ENCODE measurements at regions not wholly inside any gene's neighbourhood (a gene's known extent, or its start where the extent isn't known, plus 50 kb on each side); places are given as distances from the start of the nearest gene placed in this dataset.

GRCh38 chr15:95610945-95611344, 719.6 kb upstream of the NR2F2 start (continued):
- TF ChIP-seq E2F4 (CRISPR knock-in tag; IDR thresholded peaks at IDR 0.05; ENCODE audit: borderline replicate concordance, low read depth): no peak
- TF ChIP-seq NFATC4 (CRISPR knock-in tag; IDR thresholded peaks at IDR 0.05): no peak
- TF ChIP-seq ZNF138 (CRISPR knock-in tag; conservative IDR thresholded peaks at IDR 0.05): no peak
- no peak for TF ChIP-seq FOXP1 (CRISPR knock-in tag; IDR thresholded peaks at IDR 0.05; ENCODE audit: borderline replicate concordance)
- TF ChIP-seq, protein P1, sequence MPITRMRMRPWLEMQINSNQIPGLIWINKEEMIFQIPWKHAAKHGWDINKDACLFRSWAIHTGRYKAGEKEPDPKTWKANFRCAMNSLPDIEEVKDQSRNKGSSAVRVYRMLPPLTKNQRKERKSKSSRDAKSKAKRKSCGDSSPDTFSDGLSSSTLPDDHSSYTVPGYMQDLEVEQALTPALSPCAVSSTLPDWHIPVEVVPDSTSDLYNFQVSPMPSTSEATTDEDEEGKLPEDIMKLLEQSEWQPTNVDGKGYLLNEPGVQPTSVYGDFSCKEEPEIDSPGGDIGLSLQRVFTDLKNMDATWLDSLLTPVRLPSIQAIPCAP (CRISPR knock-in tag; IDR thresholded peaks at IDR 0.05): no peak
- TF ChIP-seq FOXK1 (CRISPR knock-in tag; IDR thresholded peaks at IDR 0.05): no peak
- no peak for TF ChIP-seq ESRRA (CRISPR knock-in tag; IDR thresholded peaks at IDR 0.05; ENCODE audit: borderline replicate concordance)

GRCh38 chr15:95615436-95615835, 715.1 kb upstream of the NR2F2 start:
- ChIA-PET CTCF (no interaction called here), POLR2A (no interaction called here)
- no peaks in the 10 kb centered on the region for H3K9me3 Mint-ChIP-seq
- DNase-seq (ENCODE audit: low spot score) (no peak), ATAC-seq (no peak)
- no peak overlapping the region for H3K27ac Mint-ChIP-seq
- no peaks in the 10 kb centered on the region for H3K4me1 Mint-ChIP-seq
- no peak overlapping the region for H3K4me3 Mint-ChIP-seq
- H3K36me3 Mint-ChIP-seq: no peaks in the 10 kb centered on the region
- no peaks in the 10 kb centered on the region for H3K27me3 Mint-ChIP-seq (ENCODE audit: low read depth)
- TF ChIP-seq, protein P2, sequence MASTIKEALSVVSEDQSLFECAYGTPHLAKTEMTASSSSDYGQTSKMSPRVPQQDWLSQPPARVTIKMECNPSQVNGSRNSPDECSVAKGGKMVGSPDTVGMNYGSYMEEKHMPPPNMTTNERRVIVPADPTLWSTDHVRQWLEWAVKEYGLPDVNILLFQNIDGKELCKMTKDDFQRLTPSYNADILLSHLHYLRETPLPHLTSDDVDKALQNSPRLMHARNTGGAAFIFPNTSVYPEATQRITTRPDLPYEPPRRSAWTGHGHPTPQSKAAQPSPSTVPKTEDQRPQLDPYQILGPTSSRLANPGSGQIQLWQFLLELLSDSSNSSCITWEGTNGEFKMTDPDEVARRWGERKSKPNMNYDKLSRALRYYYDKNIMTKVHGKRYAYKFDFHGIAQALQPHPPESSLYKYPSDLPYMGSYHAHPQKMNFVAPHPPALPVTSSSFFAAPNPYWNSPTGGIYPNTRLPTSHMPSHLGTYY (CRISPR knock-in tag; IDR thresholded peaks at IDR 0.05): no peak
- TF ChIP-seq ATF2 (CRISPR knock-in tag; IDR thresholded peaks at IDR 0.05; ENCODE audit: borderline replicate concordance, low read depth) (no peak), CBFB (CRISPR knock-in tag; IDR thresholded peaks at IDR 0.05; ENCODE audit: low read depth) (no peak), AR (CRISPR knock-in tag; IDR thresholded peaks at IDR 0.05) (no peak), EMX1 (CRISPR knock-in tag; IDR thresholded peaks at IDR 0.05) (no peak), TEAD4 (CRISPR knock-in tag; IDR thresholded peaks at IDR 0.05) (no peak), GABPB1 (CRISPR knock-in tag; IDR thresholded peaks at IDR 0.05) (no peak), MXD4 (CRISPR knock-in tag; IDR thresholded peaks at IDR 0.05; ENCODE audit: borderline replicate concordance) (no peak), IRF2 (CRISPR knock-in tag; IDR thresholded peaks at IDR 0.05; ENCODE audit: borderline replicate concordance, low read depth) (no peak), RORB (CRISPR knock-in tag; IDR thresholded peaks at IDR 0.05) (no peak), ZSCAN18 (CRISPR knock-in tag; IDR thresholded peaks at IDR 0.05) (no peak), JUN (CRISPR knock-in tag; IDR thresholded peaks at IDR 0.05) (no peak)
- TF ChIP-seq, protein P1 (CRISPR knock-in tag; IDR thresholded peaks at IDR 0.05): no peak
- TF ChIP-seq, protein P3, sequence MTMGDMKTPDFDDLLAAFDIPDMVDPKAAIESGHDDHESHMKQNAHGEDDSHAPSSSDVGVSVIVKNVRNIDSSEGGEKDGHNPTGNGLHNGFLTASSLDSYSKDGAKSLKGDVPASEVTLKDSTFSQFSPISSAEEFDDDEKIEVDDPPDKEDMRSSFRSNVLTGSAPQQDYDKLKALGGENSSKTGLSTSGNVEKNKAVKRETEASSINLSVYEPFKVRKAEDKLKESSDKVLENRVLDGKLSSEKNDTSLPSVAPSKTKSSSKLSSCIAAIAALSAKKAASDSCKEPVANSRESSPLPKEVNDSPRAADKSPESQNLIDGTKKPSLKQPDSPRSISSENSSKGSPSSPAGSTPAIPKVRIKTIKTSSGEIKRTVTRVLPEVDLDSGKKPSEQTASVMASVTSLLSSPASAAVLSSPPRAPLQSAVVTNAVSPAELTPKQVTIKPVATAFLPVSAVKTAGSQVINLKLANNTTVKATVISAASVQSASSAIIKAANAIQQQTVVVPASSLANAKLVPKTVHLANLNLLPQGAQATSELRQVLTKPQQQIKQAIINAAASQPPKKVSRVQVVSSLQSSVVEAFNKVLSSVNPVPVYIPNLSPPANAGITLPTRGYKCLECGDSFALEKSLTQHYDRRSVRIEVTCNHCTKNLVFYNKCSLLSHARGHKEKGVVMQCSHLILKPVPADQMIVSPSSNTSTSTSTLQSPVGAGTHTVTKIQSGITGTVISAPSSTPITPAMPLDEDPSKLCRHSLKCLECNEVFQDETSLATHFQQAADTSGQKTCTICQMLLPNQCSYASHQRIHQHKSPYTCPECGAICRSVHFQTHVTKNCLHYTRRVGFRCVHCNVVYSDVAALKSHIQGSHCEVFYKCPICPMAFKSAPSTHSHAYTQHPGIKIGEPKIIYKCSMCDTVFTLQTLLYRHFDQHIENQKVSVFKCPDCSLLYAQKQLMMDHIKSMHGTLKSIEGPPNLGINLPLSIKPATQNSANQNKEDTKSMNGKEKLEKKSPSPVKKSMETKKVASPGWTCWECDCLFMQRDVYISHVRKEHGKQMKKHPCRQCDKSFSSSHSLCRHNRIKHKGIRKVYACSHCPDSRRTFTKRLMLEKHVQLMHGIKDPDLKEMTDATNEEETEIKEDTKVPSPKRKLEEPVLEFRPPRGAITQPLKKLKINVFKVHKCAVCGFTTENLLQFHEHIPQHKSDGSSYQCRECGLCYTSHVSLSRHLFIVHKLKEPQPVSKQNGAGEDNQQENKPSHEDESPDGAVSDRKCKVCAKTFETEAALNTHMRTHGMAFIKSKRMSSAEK (CRISPR knock-in tag; IDR thresholded peaks at IDR 0.05; ENCODE audit: borderline replicate concordance): no peak
